Hippocampal formation (tissue), 2 donors: ENCODE measurements at regions not wholly inside any gene's neighbourhood (a gene's known extent, or its start where the extent isn't known, plus 50 kb on each side); places are given as distances from the start of the nearest gene placed in this dataset.
A peak's percentile ranks its signal among the peaks of the same experiment; 100 is the strongest.
"Not testable (repeated sequence)": the region's sequence is repeated elsewhere in the genome, so short reads cannot be mapped to it uniquely, and the experiment has no call there.

Experiments used
- DNase-seq, 2 donors: peaks; one replicate each; lab custom pipeline; 2025; lab: John Stamatoyannopoulos, UW

GRCh38 chr5:68862560-68862959 lies 231.3 kb upstream of the SLC30A5 start:
- DNase-seq = no peak

GRCh38 chr5:68865192-68865591 lies 228.6 kb upstream of the SLC30A5 start:
- DNase-seq = not testable (repeated sequence)

- DNase-seq = no peak
Observed at GRCh38 chr5:68872088-68872839, 221.6 kb upstream of the SLC30A5 start.

- DNase-seq = no peak
Observed at GRCh38 chr5:68873198-68873597, 220.6 kb upstream of the SLC30A5 start.

GRCh38 chr5:68875351-68875750 lies 218.5 kb upstream of the SLC30A5 start:
- no peak for DNase-seq

- DNase-seq = no peak
Observed at GRCh38 chr5:68883436-68883835, 210.4 kb upstream of the SLC30A5 start.

- peak in 1 of 2 donors; percentile 43 for DNase-seq
Observed at GRCh38 chr5:68884144-68884754, 209.6 kb upstream of the SLC30A5 start.

GRCh38 chr5:68884883-68885282 lies 208.9 kb upstream of the SLC30A5 start:
- DNase-seq = peak in 1 of 2 donors; percentile 52

- no peak for DNase-seq
Observed at GRCh38 chr5:68886814-68887213, 207.0 kb upstream of the SLC30A5 start.

- DNase-seq = no peak
Observed at GRCh38 chr5:68891718-68892117, 202.1 kb upstream of the SLC30A5 start.

- DNase-seq = no peak
Observed at GRCh38 chr5:68894673-68895072, 199.1 kb upstream of the SLC30A5 start.

- DNase-seq = peak in 1 of 2 donors; percentile 12
Observed at GRCh38 chr5:68898951-68899471, 194.8 kb upstream of the SLC30A5 start.

GRCh38 chr5:68911840-68912690 lies 181.7 kb upstream of the SLC30A5 start:
- DNase-seq = no peak

- DNase-seq = no peak
Observed at GRCh38 chr5:68915079-68915478, 178.7 kb upstream of the SLC30A5 start.

- DNase-seq = no peak
Observed at GRCh38 chr5:68918306-68918705, 175.5 kb upstream of the SLC30A5 start.

GRCh38 chr5:68919988-68920490 lies 173.8 kb upstream of the SLC30A5 start:
- no peak for DNase-seq

- DNase-seq = no peak
Observed at GRCh38 chr5:68920888-68921287, 172.9 kb upstream of the SLC30A5 start.

GRCh38 chr5:68922172-68922987 lies 171.4 kb upstream of the SLC30A5 start:
- DNase-seq = no peak

- no peak for DNase-seq
Observed at GRCh38 chr5:68924481-68925145, 169.2 kb upstream of the SLC30A5 start.

GRCh38 chr5:68928617-68929302 lies 165.1 kb upstream of the SLC30A5 start:
- no peak for DNase-seq
